ENCODE measurements at regions not wholly inside any gene's neighbourhood (a gene's known extent, or its start where the extent isn't known, plus 50 kb on each side); places are given as distances from the start of the nearest gene placed in this dataset.

- H4K91ac ChIP-seq (ENCODE audit: low read length) = no peak overlapping the region
Observed at GRCh38 chr1:209433649-209434031, 149.9 kb upstream of the CAMK1G start.

GRCh38 chr1:209434066-209434465, 149.4 kb upstream of the CAMK1G start:
- peak overlapping the region; percentile 57 for H4K8ac ChIP-seq (ENCODE audit: low read length)
- peaks cover 0 to 11% of the 10 kb centered on the region in 2 experiments for H3K27me3 ChIP-seq (ENCODE audit: control insufficient read depth in 1 of 2, insufficient read depth in 1 of 2, low read length in 2 of 2)
- no peak overlapping the region for H2BK120ac ChIP-seq (ENCODE audit: low read depth, low read length)
- H2BK15ac ChIP-seq (ENCODE audit: low read depth, poor library complexity, severe bottlenecking) = no peak overlapping the region
- H2AK5ac ChIP-seq (ENCODE audit: low read length, severe bottlenecking) = no peak overlapping the region
- H3K4ac ChIP-seq (ENCODE audit: low read depth in 1 of 2, low read length in 2 of 2) = no peak overlapping the region
- no peaks in the 10 kb centered on the region for H3K79me1 ChIP-seq (replicated peaks; ENCODE audit: low read length, poor library complexity, severe bottlenecking)
- H3K18ac ChIP-seq (ENCODE audit: low read depth in 1 of 2, low read length in 2 of 2) = no peak overlapping the region
- H4K91ac ChIP-seq (ENCODE audit: low read length) = no peak overlapping the region
- no peaks in the 10 kb centered on the region for H3K9me3 ChIP-seq (ENCODE audit: control insufficient read depth, low read length)
- no peaks in the 10 kb centered on the region for H3K36me3 ChIP-seq (ENCODE audit: control insufficient read depth in 1 of 2, insufficient read depth in 2 of 2, low read depth in 1 of 2, low read length in 2 of 2)
- H2BK5ac ChIP-seq (ENCODE audit: low read depth, low read length, poor library complexity, severe bottlenecking) = no peak overlapping the region
- no peak for DNase-seq
- H2AFZ ChIP-seq (ENCODE audit: low read depth, low read length) = no peak overlapping the region
- H3K27ac ChIP-seq (ENCODE audit: low read length, poor library complexity, severe bottlenecking) = no peak overlapping the region
- no peak overlapping the region for H2BK12ac ChIP-seq (ENCODE audit: low read length in 2 of 2)
- WGBS = 83% methylated on average over 1 of the region's 1 CpG
- no peak overlapping the region for H3K4me3 ChIP-seq (ENCODE audit: insufficient read depth in 1 of 2, low read depth in 1 of 2, low read length in 2 of 2)
- H3K4me2 ChIP-seq (ENCODE audit: low read length, poor library complexity, severe bottlenecking) = no peak overlapping the region
- H3K14ac ChIP-seq (ENCODE audit: low read length in 2 of 2) = no peak overlapping the region
- peak overlapping the region in 1 of 2 experiments; percentile 64 for H3K23ac ChIP-seq (ENCODE audit: low read length in 2 of 2)
- H3K9ac ChIP-seq (ENCODE audit: low read length) = no peak overlapping the region
- peaks cover 7% of the 10 kb centered on the region for H3K4me1 ChIP-seq (ENCODE audit: control insufficient read depth, insufficient read depth, low read depth, low read length)

More at GRCh38 chr1:209433649-209434031, 149.9 kb upstream of the CAMK1G start:
- Histone ChIP-seq H3K4me1 (ENCODE audit: control insufficient read depth, insufficient read depth, low read depth, low read length) (peaks cover 7% of the 10 kb centered on the region), H3K4ac (ENCODE audit: low read depth in 1 of 2, low read length in 2 of 2) (no peak overlapping the region), H3K23ac (ENCODE audit: low read length in 2 of 2) (no peak overlapping the region), H2AFZ (ENCODE audit: low read depth, low read length) (no peak overlapping the region), H3K36me3 (ENCODE audit: control insufficient read depth in 1 of 2, insufficient read depth in 2 of 2, low read depth in 1 of 2, low read length in 2 of 2) (no peaks in the 10 kb centered on the region), H2BK12ac (ENCODE audit: low read length in 2 of 2) (no peak overlapping the region), H4K8ac (ENCODE audit: low read length) (no peak overlapping the region), H3K27me3 (ENCODE audit: control insufficient read depth in 1 of 2, insufficient read depth in 1 of 2, low read length in 2 of 2) (peaks cover 0 to 12% of the 10 kb centered on the region in 2 experiments), H3K14ac (ENCODE audit: low read length in 2 of 2) (no peak overlapping the region), H3K18ac (ENCODE audit: low read depth in 1 of 2, low read length in 2 of 2) (no peak overlapping the region), H3K9ac (ENCODE audit: low read length) (no peak overlapping the region), H3K27ac (ENCODE audit: low read length, poor library complexity, severe bottlenecking) (no peak overlapping the region), H3K4me2 (ENCODE audit: low read length, poor library complexity, severe bottlenecking) (no peak overlapping the region), H2AK5ac (ENCODE audit: low read length, severe bottlenecking) (no peak overlapping the region), H3K79me1 (replicated peaks; ENCODE audit: low read length, poor library complexity, severe bottlenecking) (no peaks in the 10 kb centered on the region), H2BK15ac (ENCODE audit: low read depth, poor library complexity, severe bottlenecking) (no peak overlapping the region), H2BK5ac (ENCODE audit: low read depth, low read length, poor library complexity, severe bottlenecking) (no peak overlapping the region), H3K4me3 (ENCODE audit: insufficient read depth in 1 of 2, low read depth in 1 of 2, low read length in 2 of 2) (no peak overlapping the region), H3K9me3 (ENCODE audit: control insufficient read depth, low read length) (no peaks in the 10 kb centered on the region), H2BK120ac (ENCODE audit: low read depth, low read length) (no peak overlapping the region)
- no peak for DNase-seq
- WGBS = 84% methylated on average over 3 of the region's 3 CpGs

- 80% methylated on average over 5 of the region's 7 CpGs for WGBS
- Histone ChIP-seq H3K4me3 (ENCODE audit: insufficient read depth in 1 of 2, low read depth in 1 of 2, low read length in 2 of 2) (no peak overlapping the region), H3K36me3 (ENCODE audit: control insufficient read depth in 1 of 2, insufficient read depth in 2 of 2, low read depth in 1 of 2, low read length in 2 of 2) (no peaks in the 10 kb centered on the region)
Observed at GRCh38 chr1:209434631-209435217, 148.8 kb upstream of the CAMK1G start.

GRCh38 chr1:209435654-209436566, 147.6 kb upstream of the CAMK1G start:
- no peak overlapping the region for H4K8ac ChIP-seq (ENCODE audit: low read length)
- H3K4me2 ChIP-seq (ENCODE audit: low read length, poor library complexity, severe bottlenecking) = no peak overlapping the region
- H3K4me1 ChIP-seq (ENCODE audit: control insufficient read depth, insufficient read depth, low read depth, low read length) = peaks cover 7% of the 10 kb centered on the region
- H2BK12ac ChIP-seq (ENCODE audit: low read length in 2 of 2) = no peak overlapping the region
- peak overlapping the region; percentile 21 for H3K9ac ChIP-seq (ENCODE audit: low read length)
- H2AFZ ChIP-seq (ENCODE audit: low read depth, low read length) = no peak overlapping the region
- WGBS = 44% methylated on average over 4 of the region's 6 CpGs
- no peaks in the 10 kb centered on the region for H3K79me1 ChIP-seq (replicated peaks; ENCODE audit: low read length, poor library complexity, severe bottlenecking)
- H3K27me3 ChIP-seq (ENCODE audit: control insufficient read depth in 1 of 2, insufficient read depth in 1 of 2, low read length in 2 of 2) = peaks cover 0 to 6% of the 10 kb centered on the region in 2 experiments
- H3K18ac ChIP-seq (ENCODE audit: low read depth in 1 of 2, low read length in 2 of 2) = no peak overlapping the region
- no peaks in the 10 kb centered on the region for H3K36me3 ChIP-seq (ENCODE audit: control insufficient read depth in 1 of 2, insufficient read depth in 2 of 2, low read depth in 1 of 2, low read length in 2 of 2)
- no peak overlapping the region for H3K4ac ChIP-seq (ENCODE audit: low read depth in 1 of 2, low read length in 2 of 2)
- no peak overlapping the region for H2BK15ac ChIP-seq (ENCODE audit: low read depth, poor library complexity, severe bottlenecking)
- no peak overlapping the region for H2BK120ac ChIP-seq (ENCODE audit: low read depth, low read length)
- no peak overlapping the region for H3K23ac ChIP-seq (ENCODE audit: low read length in 2 of 2)
- no peak overlapping the region for H3K4me3 ChIP-seq (ENCODE audit: insufficient read depth in 1 of 2, low read depth in 1 of 2, low read length in 2 of 2)
- no peaks in the 10 kb centered on the region for H3K9me3 ChIP-seq (ENCODE audit: control insufficient read depth, low read length)
- no peak overlapping the region for H2AK5ac ChIP-seq (ENCODE audit: low read length, severe bottlenecking)
- no peak overlapping the region for H4K91ac ChIP-seq (ENCODE audit: low read length)
- no peak overlapping the region for H3K27ac ChIP-seq (ENCODE audit: low read length, poor library complexity, severe bottlenecking)
- no peak overlapping the region for H3K14ac ChIP-seq (ENCODE audit: low read length in 2 of 2)
- no peak overlapping the region for H2BK5ac ChIP-seq (ENCODE audit: low read depth, low read length, poor library complexity, severe bottlenecking)
- peak; percentile 72 for DNase-seq

More at GRCh38 chr1:209434631-209435217, 148.8 kb upstream of the CAMK1G start:
- Histone ChIP-seq H3K18ac (ENCODE audit: low read depth in 1 of 2, low read length in 2 of 2) (no peak overlapping the region), H3K4me1 (ENCODE audit: control insufficient read depth, insufficient read depth, low read depth, low read length) (peaks cover 7% of the 10 kb centered on the region), H3K23ac (ENCODE audit: low read length in 2 of 2) (no peak overlapping the region), H2BK120ac (ENCODE audit: low read depth, low read length) (no peak overlapping the region), H2AFZ (ENCODE audit: low read depth, low read length) (no peak overlapping the region), H2BK12ac (ENCODE audit: low read length in 2 of 2) (no peak overlapping the region), H3K4me2 (ENCODE audit: low read length, poor library complexity, severe bottlenecking) (no peak overlapping the region), H4K8ac (ENCODE audit: low read length) (no peak overlapping the region), H2BK5ac (ENCODE audit: low read depth, low read length, poor library complexity, severe bottlenecking) (no peak overlapping the region), H3K27me3 (ENCODE audit: control insufficient read depth in 1 of 2, insufficient read depth in 1 of 2, low read length in 2 of 2) (peaks cover 0 to 11% of the 10 kb centered on the region in 2 experiments), H2BK15ac (ENCODE audit: low read depth, poor library complexity, severe bottlenecking) (no peak overlapping the region), H4K91ac (ENCODE audit: low read length) (no peak overlapping the region), H3K4ac (ENCODE audit: low read depth in 1 of 2, low read length in 2 of 2) (no peak overlapping the region), H3K79me1 (replicated peaks; ENCODE audit: low read length, poor library complexity, severe bottlenecking) (no peaks in the 10 kb centered on the region), H3K27ac (ENCODE audit: low read length, poor library complexity, severe bottlenecking) (no peak overlapping the region), H3K9ac (ENCODE audit: low read length) (peak overlapping the region; percentile 21), H3K14ac (ENCODE audit: low read length in 2 of 2) (no peak overlapping the region), H3K9me3 (ENCODE audit: control insufficient read depth, low read length) (no peaks in the 10 kb centered on the region), H2AK5ac (ENCODE audit: low read length, severe bottlenecking) (peak overlapping the region; percentile 3)
- no peak for DNase-seq

Measured in mesenchymal stem cell (in vitro differentiated cells and primary cell).